ENCODE measurements at regions not wholly inside any gene's neighbourhood (a gene's known extent, or its start where the extent isn't known, plus 50 kb on each side); places are given as distances from the start of the nearest gene placed in this dataset.

DNA sequence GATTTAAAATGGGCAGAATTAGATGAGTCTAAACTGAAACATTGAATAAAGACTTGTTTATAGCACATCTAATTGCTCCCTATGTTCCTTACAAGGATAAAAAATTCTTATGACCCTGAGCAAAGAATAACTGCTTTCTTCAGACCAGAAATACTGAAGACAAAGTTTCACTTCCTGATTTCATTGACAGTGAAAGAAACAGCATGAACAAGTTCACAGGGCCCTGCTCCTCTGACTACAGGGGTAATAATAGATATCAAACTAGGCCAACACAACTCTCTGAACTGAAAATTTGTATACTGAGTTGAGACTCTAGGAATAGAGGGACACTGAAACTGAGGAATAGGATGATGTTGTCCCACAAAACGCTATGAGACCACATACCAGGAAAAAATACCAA lies 1383.3 kb upstream of the CDH2 start:
- no peak for DNase-seq
- H3K36me3 ChIP-seq, result no peaks in the 10 kb centered on the region
- H3K4me1 ChIP-seq, result no peaks in the 10 kb centered on the region
- no peak for TF ChIP-seq POLR2A (IDR thresholded peaks at IDR 0.05)
- TF ChIP-seq, protein P1, sequence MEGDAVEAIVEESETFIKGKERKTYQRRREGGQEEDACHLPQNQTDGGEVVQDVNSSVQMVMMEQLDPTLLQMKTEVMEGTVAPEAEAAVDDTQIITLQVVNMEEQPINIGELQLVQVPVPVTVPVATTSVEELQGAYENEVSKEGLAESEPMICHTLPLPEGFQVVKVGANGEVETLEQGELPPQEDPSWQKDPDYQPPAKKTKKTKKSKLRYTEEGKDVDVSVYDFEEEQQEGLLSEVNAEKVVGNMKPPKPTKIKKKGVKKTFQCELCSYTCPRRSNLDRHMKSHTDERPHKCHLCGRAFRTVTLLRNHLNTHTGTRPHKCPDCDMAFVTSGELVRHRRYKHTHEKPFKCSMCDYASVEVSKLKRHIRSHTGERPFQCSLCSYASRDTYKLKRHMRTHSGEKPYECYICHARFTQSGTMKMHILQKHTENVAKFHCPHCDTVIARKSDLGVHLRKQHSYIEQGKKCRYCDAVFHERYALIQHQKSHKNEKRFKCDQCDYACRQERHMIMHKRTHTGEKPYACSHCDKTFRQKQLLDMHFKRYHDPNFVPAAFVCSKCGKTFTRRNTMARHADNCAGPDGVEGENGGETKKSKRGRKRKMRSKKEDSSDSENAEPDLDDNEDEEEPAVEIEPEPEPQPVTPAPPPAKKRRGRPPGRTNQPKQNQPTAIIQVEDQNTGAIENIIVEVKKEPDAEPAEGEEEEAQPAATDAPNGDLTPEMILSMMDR (IDR thresholded peaks at IDR 0.05), result no peak
- no peak overlapping the region for H3K4me3 ChIP-seq (replicated peaks in 1 of 3)
- intact Hi-C loops (cut with DNase I), result no loop called here
- 59 to 69% methylated on average over 1 of the region's 1 CpG for WGBS, 2 donors
- H3K27me3 ChIP-seq, result no peaks in the 10 kb centered on the region
- H3K9me3 ChIP-seq, result no peaks in the 10 kb centered on the region
- no peak overlapping the region for H3K27ac ChIP-seq

DNA sequence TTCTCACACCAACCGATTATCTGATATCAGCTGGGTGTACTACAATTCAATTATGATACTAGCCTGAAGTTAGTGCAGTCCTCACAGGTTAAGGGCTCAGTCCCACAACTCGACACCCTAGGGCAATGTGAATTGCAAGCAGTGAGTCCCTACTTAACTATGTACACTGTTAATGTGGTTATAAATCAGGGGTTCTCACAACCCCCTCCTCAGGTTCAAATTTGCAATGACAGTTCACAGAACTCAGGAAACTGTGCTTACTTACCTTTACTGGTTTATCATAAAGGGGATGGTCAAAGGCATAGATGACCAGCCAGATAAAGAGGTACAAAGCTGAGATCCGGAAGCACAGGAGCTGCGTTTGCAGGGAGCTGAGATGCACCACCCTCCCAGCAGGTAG lies 1379.1 kb upstream of the CDH2 start:
- H3K4me3 ChIP-seq (replicated peaks in 1 of 3), result no peak overlapping the region
- no peaks in the 10 kb centered on the region for H3K27me3 ChIP-seq
- H3K9me3 ChIP-seq, result no peaks in the 10 kb centered on the region
- no peaks in the 10 kb centered on the region for H3K36me3 ChIP-seq
- WGBS, 2 donors, result 79 to 81% methylated on average over 4 of the region's 4 CpGs
- TF ChIP-seq POLR2A (IDR thresholded peaks at IDR 0.05), result no peak
- TF ChIP-seq, protein P1 (IDR thresholded peaks at IDR 0.05), result no peak
- no peaks in the 10 kb centered on the region for H3K4me1 ChIP-seq
- intact Hi-C loops (cut with DNase I), result no loop called here
- H3K27ac ChIP-seq, result no peak overlapping the region
- DNase-seq, result no peak

DNA sequence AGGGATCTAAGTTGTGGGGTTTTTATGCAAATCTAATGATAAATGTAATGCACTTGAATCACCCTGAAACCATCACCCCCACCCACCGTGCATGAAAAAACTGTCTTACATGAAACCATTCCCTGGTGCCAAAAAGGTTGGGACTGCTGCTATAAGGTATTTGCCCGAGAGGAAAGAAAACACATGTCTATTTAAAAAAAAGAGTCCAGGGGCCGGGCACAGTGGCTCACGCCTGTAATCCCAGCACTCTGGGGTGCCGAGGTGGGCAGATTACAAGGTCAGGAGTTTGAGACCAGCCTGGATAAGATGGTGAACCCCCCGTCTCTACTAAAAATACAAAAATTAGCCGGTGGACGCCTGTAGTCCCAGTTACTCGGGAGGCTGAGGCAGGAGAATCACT lies 1372.8 kb upstream of the CDH2 start:
- Histone ChIP-seq H3K27ac (no peak overlapping the region), H3K27me3 (no peaks in the 10 kb centered on the region), H3K36me3 (no peaks in the 10 kb centered on the region), H3K4me3 (replicated peaks in 1 of 3) (no peak overlapping the region), H3K9me3 (no peaks in the 10 kb centered on the region), H3K4me1 (no peaks in the 10 kb centered on the region)
- WGBS, 2 donors, result 90 to 95% methylated on average over 9 of the region's 9 CpGs
- TF ChIP-seq, protein P1 (IDR thresholded peaks at IDR 0.05), result no peak
- no peak for TF ChIP-seq POLR2A (IDR thresholded peaks at IDR 0.05)
- DNase-seq, result no peak
- intact Hi-C loops (cut with DNase I), result no loop called here

DNA sequence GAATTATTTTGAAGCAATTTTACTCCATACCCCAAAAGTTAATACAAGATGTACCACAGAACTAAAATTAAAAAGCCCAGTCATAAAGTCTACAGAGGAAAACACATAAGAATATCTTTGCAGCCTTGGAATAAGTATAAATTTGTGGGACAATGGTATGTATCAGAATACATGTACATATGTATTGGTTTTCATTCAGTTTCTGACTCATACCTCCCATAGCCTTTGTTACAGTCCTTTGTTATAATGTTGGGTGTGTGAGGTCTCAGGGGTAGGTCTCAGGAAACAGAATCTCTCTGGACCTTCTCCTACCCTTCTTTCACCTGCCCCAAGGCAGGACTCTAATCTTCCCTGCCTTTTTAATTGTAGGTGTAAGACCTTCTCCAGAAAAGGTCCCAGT lies 1370.7 kb upstream of the CDH2 start:
- Histone ChIP-seq H3K36me3 (no peaks in the 10 kb centered on the region), H3K27me3 (no peaks in the 10 kb centered on the region), H3K4me1 (no peaks in the 10 kb centered on the region), H3K27ac (no peak overlapping the region), H3K9me3 (no peaks in the 10 kb centered on the region), H3K4me3 (replicated peaks in 1 of 3) (no peak overlapping the region)
- intact Hi-C loops (cut with DNase I), result no loop called here
- no peak for DNase-seq
- TF ChIP-seq, protein P1 (IDR thresholded peaks at IDR 0.05), result no peak
- no peak for TF ChIP-seq POLR2A (IDR thresholded peaks at IDR 0.05)

DNA sequence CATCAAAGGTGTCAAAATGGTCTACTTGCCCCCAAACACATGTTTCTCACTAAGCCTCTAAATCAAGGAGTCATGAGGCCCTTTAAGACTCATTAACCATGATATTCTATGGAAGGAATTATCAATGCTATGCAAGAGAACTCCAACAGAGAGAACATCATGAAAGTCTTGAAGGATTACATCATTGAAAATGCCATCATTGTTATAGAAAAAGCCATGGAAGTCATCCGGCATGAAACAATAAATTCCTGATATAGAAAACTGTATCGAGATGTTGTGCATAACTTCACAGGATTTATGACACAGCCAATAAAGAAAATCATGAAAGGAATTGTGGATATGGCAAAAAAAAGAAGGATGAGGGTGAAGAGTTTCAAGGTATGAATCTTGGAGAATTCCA lies 1363.6 kb upstream of the CDH2 start:
- DNase-seq, result no peak
- Histone ChIP-seq H3K4me3 (replicated peaks in 1 of 3) (no peak overlapping the region), H3K4me1 (no peaks in the 10 kb centered on the region), H3K36me3 (no peaks in the 10 kb centered on the region), H3K27ac (no peak overlapping the region), H3K9me3 (no peaks in the 10 kb centered on the region), H3K27me3 (no peaks in the 10 kb centered on the region)
- intact Hi-C loops (cut with DNase I), result no loop called here
- 90 to 92% methylated on average over 2 of the region's 2 CpGs for WGBS, 2 donors
- TF ChIP-seq POLR2A (IDR thresholded peaks at IDR 0.05), result no peak
- TF ChIP-seq, protein P1 (IDR thresholded peaks at IDR 0.05), result no peak
